Stimulated activated CD4-positive, alpha-beta T cell treated with anti-CD3 and anti-CD28 coated beads, Interleukin-1b, Interleukin-23, amount 100 ng/mL, for 1 hour (primary cell): ENCODE measurements at regions not wholly inside any gene's neighbourhood (a gene's known extent, or its start where the extent isn't known, plus 50 kb on each side); places are given as distances from the start of the nearest gene placed in this dataset.

Source experiments
- DNase-seq, 2 donors: peaks; one replicate each; pipeline ENCODE4 v3.0.0-alpha.2; 2020; ENCODE audit warnings: low read depth in 2 of 2

DNA sequence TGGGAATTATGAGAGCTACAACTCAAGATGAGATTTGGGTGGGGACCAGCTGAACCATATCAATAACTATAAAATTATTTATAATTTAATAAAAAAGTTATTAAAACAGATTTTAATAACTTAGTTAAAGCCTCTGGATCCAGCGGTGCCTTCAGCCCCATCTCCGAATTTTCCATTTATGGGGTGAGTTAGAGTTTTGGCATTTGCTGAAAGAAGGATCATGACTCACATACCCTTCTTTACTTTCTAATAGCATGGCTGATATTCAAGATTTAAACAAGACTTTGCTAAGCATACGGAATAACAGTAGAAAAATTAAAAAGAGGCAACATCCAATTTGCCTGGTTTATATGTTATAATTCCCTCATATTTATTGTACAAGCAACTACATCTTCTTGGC lies 94.5 kb downstream of the RDH14 start:
- DNase-seq: no peak

DNA sequence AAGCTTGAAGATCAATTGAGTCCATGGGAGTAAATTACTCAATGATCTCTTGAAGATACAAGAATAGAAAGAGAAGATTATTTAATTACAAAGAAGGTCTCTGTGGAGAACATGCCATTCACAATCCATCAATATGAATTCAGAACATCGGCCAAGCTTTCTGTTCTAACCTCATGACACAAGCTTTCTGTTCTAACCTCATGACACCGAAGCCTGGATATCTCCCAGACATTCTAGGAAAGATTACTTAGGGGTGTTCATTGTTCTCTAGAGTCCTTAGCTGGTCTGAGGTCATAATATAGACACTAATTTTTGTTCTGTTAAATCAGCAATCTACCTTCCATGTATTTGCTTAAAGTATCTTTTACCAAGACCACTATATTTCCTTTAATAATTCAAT lies 95.5 kb downstream of the RDH14 start:
- no peak for DNase-seq

DNA sequence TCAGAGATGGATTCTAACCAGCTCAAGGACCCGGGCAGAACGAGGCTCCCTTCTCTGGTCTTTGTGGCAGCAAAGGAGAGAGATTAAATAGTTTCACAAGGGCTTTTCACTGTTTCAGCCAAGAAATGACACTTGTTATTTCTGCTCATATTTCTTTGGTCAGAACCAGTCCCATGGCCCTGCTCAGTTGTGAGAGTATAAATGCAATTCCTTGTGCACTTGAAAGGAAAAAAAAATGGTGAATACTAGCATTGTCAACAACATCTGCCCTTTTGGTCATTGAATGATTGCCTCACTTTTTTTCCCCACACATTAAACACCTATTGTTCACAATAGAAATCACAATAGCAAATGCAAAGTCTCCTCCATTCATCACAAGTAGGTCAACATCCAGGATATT lies 104.4 kb downstream of the RDH14 start:
- no peak for DNase-seq

DNA sequence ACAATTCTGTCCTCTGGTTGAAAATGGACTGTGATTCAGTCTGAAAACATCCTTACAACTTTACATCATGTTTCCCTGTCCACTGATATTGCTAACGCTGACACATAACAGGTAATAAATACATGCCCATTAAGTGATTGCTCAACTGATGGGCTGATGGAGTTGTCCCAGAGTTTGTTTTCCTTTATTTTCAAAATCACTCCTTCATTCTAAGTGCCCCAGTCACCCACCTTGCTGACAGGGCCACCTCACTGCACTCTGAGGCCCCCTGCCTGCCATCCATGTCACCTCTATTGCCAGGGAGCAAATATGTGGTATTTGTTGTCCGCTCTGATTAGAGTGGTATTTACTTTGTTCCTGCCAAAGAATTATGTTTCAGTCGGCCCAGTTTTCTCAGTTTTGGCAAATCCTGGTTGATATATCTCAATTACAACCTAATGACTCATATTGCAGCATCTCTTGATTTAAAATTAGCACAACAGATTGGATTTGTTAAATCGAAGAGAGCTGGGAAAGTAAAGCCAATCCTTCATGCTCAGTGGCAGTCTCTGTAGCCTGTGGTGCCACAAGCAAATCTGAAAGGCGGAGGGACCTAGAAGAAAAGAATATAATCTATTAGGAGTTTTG lies 105.1 kb downstream of the RDH14 start:
- DNase-seq: no peak

DNA sequence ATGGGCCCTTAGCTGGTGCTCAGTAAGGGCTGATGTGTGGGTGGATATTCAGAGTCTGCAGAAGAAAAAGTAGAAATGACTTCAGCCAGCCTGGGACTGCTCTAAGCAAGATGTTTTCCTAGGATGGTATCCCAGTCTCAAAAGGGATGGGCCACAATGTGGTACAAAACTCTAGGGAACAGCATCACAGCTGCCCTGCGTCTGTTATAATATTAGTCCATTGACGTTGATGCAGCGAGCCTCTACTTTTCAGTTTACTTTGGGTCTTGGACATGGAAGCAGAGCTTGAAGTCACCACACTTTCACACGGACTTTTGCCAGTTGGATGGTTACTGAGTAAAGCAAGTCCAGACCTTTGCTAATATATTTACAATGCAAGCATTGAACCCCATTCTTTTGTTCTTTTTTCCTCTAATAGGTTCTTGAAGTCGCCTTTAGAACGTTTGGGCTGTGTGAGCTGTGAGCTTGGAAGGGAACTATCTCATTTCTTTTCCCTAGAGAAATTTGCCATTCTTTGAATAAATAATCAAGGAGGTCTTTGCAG lies 105.7 kb downstream of the RDH14 start:
- DNase-seq: no peak

DNA sequence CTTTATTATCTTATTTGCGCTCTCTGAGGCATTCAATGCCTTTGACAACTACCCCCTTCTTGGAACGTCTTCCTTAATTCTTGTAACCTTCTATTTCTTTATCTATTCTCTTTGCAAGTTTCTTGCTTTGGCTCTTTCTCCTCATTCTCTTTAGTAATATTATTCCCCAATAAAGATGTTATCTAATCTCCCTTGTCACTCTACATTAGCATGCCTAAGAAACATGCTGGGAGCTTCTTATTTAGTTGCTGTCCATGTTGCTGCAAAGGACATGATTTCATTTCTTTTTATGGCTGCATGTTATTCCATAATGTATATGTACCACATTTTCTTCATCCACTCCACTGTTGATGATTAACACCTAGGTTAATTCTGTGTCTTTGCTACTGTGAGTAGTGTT lies 113.7 kb downstream of the RDH14 start:
- no peak for DNase-seq

DNA sequence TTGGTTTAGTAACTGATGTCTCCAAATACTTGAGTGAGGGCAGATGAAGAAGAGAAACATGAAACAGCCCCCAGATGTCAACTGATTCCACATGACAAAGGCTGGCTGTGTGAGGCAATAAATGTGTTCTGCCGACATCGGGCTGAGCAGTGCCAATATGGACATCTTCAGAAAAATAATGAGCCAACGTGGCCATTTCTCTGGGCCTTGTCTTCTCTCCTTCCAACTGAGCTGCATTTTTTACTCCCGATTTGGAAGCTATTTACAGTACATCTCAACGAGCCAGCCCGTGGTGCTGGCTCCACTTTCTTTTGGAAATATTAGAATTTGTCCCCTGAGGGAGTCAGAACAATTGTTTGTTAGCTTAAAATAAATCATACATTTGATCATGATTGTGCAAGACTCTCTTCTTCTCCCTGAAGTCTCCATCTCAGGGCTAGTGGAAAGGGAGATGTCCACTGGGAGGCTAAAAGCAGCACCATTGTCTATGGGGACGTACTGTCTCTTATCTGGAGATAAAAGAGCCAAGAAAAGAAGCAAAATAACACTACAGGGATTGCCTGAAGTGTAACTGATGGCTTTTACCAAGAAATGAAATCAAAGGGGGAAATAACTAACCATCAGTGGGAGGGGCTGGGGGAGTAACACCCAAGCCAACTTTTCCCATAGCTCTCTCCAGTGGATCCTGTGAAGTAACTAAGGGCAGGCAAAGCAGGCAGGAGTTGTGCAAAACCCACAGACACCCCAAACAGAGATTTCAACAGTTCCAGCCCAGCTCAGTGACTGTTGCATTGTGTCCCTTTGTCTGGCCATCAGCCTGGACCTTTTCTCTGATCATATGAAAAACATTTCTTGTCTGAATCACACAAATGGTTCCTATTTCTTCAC lies 114.8 kb downstream of the RDH14 start:
- DNase-seq: no peak

DNA sequence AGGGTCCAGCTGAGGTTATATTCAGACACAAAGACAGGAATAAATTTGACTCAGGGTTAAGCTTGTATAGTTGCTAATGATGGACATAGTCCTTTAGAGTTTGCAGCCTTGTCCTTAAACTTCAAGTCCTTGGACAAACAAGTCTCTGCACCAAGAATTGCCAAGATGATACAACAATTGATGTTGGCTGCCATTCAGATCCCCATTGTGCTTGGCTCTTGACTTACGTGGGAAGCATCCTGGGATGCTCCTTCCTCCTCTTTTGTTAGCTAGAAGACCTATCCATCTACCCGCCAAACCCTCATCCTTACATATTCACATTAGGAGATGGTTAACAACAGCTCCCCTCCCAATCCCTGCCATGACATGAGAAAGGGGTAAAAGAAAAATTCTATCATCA lies 115.6 kb downstream of the RDH14 start:
- no peak for DNase-seq

DNA sequence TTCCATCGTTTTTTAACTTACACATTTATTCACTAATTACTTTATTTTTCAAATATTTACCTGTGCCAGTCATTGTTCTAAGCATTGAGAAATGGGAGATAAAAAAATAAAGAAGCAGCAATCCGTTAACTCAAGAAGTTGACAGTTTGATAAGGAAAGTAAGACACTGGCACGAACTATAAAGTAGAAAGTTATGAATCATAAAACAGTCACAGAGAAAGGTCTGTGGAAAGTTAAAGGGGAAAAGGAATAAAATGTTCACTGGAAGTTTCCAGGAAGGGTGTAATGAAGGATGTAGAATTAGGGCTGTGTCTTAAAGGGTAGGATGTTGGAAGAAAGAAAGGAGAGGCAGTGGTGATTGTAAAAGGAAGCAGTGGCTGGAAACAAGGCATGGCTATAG lies 118.9 kb downstream of the RDH14 start:
- DNase-seq: no peak

DNA sequence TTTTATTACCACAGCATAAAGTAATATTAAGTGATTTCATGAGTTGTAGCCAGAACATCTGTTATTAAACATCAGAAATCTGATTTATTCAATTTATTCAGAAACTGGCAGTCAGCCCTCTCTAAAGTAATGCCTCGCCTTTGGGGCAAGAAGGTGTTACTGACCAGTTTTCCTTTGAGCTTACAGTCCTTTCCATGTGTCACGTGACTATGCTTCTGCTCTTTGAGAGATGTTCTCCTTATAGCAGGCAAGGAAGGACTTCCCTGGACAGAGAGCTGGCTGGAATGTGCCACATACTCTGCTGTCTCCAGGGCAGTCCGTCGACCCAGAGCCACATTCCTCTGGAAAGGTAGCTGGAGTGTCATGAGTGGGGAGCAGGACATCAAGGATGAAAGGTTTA lies 119.7 kb downstream of the RDH14 start:
- no peak for DNase-seq

DNA sequence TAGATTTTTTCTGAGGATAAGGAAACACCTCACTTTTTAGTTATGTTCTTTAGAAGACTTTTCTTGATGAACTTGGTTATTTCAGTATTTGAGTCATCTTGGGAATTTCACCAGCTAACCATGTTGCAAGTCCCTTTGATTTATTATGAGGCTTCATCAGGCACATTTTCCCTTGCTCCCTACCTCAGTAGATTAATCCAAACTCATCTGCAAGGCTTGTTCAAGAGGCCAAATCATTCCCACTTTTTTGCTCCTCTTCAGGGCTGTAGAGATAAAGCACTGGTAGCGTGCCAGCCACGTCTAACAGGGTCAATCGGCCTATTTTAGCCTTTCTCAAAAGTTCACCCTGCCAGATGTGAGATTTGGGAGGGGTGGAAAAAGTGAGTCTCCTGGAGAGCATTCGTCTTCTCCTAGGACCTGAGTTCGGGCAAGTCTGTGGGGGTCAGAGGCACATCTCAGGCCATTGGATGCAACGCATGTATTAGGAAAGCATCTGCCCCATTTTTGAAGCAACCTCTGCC lies 120.3 kb downstream of the RDH14 start:
- DNase-seq: no peak

DNA sequence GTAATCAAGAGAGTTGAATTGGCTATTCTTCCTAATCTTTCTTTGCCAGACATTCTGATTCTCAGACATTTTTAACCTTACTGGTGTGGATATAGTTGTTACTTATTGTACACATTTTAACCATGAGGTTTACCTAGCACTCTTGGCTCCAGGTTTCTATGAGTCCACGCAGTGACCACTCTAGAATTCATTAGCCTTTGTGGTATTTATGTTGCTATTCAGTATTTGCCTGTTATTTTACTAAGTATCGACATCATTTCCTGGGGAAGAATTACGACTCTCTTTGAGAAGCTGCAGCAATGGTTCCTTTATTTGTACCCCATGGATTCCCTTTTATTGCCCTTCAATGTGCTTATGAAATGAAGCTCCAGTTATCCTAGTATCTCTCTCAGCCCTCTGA lies 120.7 kb downstream of the RDH14 start:
- DNase-seq: no peak

DNA sequence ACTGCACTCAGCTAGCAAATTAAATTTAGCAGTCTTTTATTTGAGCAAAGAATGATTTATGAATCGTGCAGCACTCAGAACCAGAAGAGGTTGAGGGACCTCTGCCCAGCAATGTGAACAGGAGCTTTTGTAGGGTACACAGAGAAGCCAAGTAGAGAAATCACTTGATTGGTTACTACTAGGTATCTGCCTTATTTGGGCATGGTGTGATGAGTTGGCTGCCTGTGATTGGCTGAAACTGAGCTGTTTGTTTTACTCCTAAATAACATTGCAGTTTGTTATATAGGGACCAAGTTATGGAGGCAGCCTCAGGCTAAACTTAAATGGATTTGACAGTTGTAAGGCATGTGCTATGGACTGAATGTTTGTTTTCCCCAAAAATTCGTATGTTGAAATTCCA lies 122.5 kb downstream of the RDH14 start:
- DNase-seq: no peak

DNA sequence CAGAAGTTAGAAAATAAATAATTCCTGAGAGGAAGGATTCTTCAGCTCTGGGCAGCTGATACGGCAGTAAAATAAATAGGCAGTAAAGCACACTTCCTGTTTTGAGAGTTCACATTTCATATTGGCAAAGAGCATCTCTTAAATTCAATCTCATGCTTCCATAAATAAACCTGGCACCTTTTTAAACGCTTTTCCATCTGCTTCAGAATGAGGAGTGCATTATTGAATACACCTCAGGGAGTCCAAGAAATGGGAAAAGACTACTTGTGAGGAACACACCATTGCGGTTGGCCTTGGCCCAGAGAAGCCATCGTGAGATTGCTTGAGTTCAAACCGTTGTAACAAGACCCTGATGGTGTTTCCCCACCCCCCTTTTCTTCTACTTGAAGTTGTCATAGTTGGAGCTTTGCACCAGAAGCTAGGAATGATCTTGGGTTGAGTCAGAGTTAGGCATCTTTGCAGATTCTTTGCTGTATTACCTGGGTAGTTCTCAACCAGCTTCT lies 123.9 kb downstream of the RDH14 start:
- DNase-seq: no peak

DNA sequence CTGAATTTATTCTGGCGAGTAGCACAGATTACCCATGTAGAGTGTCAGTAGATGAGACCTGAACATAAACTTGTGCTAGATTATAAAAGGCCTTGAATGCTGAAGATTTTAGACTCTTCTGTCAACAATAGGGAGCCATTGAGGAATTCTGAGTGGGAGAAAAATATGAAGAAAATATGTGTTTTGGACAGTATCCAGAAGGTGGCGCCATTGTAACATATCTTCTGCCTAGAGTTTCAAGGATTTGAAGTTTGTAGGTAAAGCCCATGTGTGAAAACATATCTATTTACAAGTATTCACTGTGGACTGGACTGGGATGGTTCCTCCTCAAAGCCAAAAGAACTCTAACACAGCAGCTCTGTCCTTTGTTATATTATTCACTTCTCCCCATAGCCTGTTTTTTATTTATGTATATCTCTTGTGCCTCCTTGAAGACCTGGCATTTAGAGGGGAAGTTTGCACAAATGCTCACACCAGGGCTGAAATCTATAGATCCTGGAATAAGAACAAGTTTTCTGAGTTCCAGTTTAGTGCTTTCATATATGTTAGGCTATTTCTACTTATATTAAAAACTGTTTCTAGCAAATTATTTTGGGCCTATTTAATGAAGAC lies 124.9 kb downstream of the RDH14 start:
- DNase-seq: no peak

DNA sequence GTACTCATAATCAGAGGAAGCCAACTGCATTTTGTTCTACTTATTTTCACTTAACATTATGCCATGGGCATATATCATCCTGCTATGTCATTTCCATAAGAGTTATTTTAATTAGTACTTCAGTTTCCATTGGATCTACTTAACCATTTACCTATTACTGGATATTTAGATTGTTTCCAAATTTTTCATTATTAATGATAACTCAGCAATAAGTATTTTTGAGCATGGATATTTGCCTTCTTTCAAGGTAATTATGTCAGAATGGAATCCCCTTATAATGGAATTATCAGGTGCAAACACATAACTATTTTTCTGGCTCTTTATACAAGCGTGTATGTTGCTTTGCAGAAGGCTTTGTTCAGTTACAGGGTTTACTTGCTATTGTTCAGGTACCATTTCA lies 126.6 kb downstream of the RDH14 start:
- DNase-seq: no peak

DNA sequence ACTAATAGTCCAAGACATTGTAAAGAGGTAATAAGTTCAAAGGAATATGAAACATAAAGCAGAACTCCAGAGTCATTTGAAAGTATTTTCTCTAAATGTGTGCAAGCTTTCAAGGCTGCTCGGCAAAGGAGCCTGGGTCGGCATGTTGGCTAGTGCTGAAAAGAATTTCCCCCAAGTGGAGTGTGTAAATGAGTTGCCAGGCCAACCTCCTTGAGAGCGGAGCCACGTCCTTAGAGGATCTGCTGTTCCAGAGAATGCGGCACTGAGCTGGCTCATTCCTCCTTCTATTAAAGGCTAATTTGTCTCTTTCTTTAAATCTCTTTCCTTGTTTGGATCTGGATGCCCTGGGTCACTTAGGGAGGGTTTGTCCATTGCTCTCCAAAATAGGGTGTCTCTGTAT lies 127.5 kb downstream of the RDH14 start:
- DNase-seq: no peak

DNA sequence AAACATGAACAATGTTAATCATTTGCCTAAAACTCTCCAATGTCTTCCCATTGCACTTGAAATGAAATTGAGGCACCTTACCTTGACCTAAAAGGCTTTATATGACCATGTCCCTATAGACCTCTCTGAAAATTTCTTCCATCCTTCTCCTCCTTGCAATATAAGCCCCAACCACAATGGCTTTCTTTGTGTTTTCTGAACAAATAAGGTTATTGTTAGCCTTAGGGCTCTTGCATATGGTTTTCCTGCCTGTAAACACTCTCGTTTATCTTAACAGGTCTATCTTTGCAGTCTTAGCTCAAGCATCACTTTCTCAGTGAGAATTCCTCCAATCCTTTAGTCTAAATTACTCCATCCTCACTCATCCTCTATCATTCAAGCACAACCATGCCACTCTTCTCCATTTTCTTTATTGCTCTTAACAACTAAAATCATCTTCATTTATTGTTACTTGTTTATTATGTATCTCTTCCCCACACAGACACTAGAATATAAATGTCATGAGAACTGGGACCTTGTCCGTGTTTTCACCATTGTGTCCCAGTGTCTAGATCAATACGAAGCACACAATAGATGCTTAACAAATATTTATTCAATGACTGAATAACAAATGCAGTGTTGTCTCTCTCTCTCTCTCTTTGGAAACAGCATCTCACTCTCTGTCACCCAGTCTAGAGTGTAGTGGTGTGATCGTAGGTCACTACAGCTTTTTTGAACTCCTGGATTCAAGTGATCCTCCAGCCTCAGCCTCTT lies 129.3 kb downstream of the RDH14 start:
- no peak for DNase-seq

DNA sequence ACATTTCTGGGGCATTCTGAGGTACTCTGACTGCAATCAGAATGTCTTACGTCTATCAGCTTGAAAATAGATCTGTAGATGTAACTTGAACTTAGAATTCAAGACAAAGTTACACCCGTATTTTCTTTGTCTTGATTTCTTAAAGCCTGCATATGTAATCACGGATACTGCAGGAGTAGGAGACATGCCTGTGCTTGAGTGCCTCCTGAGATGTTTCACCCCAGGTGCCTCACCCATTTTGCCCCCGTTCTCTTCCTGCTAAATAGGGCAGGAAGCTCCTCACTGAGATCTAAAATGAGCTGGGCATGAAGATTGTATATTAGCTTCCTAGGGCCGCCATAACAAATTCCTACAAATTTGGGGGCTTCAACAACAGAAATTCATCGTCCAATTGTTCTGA lies 131.9 kb downstream of the RDH14 start:
- DNase-seq: no peak

DNA sequence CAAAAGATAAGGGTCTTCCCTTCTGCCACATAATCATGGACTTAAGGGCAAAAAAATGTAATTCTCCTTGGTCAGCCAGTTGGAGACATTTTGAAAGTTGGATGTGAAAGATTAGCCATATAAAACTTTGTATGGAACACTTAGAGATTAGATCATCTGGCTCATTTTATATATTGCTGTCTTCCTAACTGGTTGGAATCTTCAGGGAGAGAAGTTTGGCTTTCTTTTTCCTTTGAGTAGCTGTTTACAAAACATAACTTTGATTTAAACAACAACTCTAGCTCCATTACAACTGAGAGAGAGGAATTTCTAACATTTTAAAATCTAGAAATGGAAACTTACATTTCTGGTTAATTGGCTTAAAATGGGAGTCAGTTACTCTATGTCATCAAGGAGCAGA lies 132.7 kb downstream of the RDH14 start:
- no peak for DNase-seq

DNA sequence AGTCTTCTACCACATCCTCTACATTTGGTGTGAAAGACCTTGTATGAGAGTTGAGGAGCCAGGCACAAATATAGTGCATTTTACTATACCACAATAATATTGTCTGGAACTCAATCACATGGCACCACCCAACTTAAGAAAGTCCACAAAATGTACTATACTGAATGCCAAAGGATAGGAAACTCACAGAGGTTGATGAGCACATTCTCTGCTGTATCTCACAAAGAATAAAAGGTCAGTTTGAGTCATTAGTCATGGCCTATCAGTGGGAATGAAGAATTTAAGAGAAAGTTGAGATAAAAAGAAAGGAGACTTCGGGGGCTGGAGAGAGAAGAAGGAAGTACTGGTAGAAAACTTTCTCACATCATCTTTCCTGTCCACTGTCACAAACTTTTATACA lies 134.3 kb downstream of the RDH14 start:
- DNase-seq: no peak
